Liver (tissue), 8 donors: ENCODE measurements at regions not wholly inside any gene's neighbourhood (a gene's known extent, or its start where the extent isn't known, plus 50 kb on each side); places are given as distances from the start of the nearest gene placed in this dataset.

Source experiments
- DNase-seq: peaks from one replicate; pipeline ENCODE4 v3.0.0-alpha.2; 2017; ENCODE audit warnings: low spot score
- H3K27ac ChIP-seq, 2 donors: one replicate each; pipeline ENCODE4 v1.7.0; 2013; ENCODE audit warnings: inconsistent platforms in 2 of 2, low read length in 2 of 2, control low read depth in 1 of 2, low read depth in 1 of 2, mild to moderate bottlenecking in 1 of 2
- H3K27me3 ChIP-seq, 4 donors: one replicate each; pipeline versions ENCODE4 v1.6.1 to v1.7.0; 2013; ENCODE audit warnings: low read length in 3 of 4, inconsistent platforms in 1 of 4, mild to moderate bottlenecking in 1 of 4, moderate library complexity in 1 of 4; ENCODE audit not compliant: control insufficient read depth in 4 of 4, insufficient read depth in 4 of 4
- H3K36me3 ChIP-seq, 4 donors: one replicate each; pipeline versions ENCODE4 v1.6.1 to v1.7.0; 2013; ENCODE audit warnings: low read length in 3 of 4, mild to moderate bottlenecking in 3 of 4, low read depth in 1 of 4, moderate library complexity in 1 of 4; ENCODE audit not compliant: control insufficient read depth in 4 of 4, insufficient read depth in 3 of 4
- H3K4me1 ChIP-seq, 4 donors: one replicate each; pipeline versions ENCODE4 v1.6.1 to v1.7.0; 2013; ENCODE audit warnings: low read length in 3 of 4, mild to moderate bottlenecking in 3 of 4, moderate library complexity in 1 of 4; ENCODE audit not compliant: control insufficient read depth in 4 of 4, insufficient read depth in 4 of 4
- H3K4me3 ChIP-seq, 3 donors: one replicate each; pipeline versions ENCODE4 v1.6.1 to v1.7.0; 2013; ENCODE audit warnings: low read length in 3 of 3, control low read depth in 1 of 3, low read depth in 1 of 3, mild to moderate bottlenecking in 1 of 3
- H3K9ac ChIP-seq, 2 donors: one replicate each; pipeline ENCODE4 v1.7.0; 2013; ENCODE audit warnings: low read length in 2 of 2, mild to moderate bottlenecking in 2 of 2, moderate library complexity in 2 of 2, control low read depth in 1 of 2, low read depth in 1 of 2
- H3K9me3 ChIP-seq, 4 donors: one replicate each; pipeline versions ENCODE4 v1.6.1 to v1.7.0; 2013; ENCODE audit warnings: low read length in 3 of 4; ENCODE audit not compliant: control insufficient read depth in 4 of 4
- ATF3 ChIP-seq: IDR thresholded peaks from 2 replicates; pipeline ENCODE4 v1.6.1; 2016; ENCODE audit warnings: antibody characterized with exemption
- CTCF ChIP-seq: fragments of 150-350 bp; IDR thresholded peaks from 2 replicates; pipeline ENCODE4 v1.5.1; 2017; ENCODE audit warnings: improper control_type of control experiment, low read depth, low read length; ENCODE audit not compliant: missing input control
- EGR1 ChIP-seq, 2 donors: IDR thresholded peaks; 2 replicates each; pipeline ENCODE4 v1.6.1; 2016 to 2018; ENCODE audit warnings: antibody characterized with exemption in 2 of 2, low read depth in 2 of 2
- FOXA1 ChIP-seq: IDR thresholded peaks from 2 replicates; pipeline ENCODE4 v1.6.1; 2016; ENCODE audit warnings: antibody characterized with exemption
- FOXA2 ChIP-seq: IDR thresholded peaks from 2 replicates; pipeline ENCODE4 v1.6.1; 2016; ENCODE audit warnings: antibody characterized with exemption
- GABPA ChIP-seq, 2 donors: IDR thresholded peaks in 1 of 2; conservative IDR thresholded peaks in 1 of 2; 2 replicates each; pipeline ENCODE4 v1.6.1; 2016; ENCODE audit warnings: antibody characterized with exemption in 2 of 2, mild to moderate bottlenecking in 1 of 2, moderate library complexity in 1 of 2
- HNF4A ChIP-seq, 2 donors: conservative IDR thresholded peaks; 2 replicates each; pipeline ENCODE4 v1.6.1; 2016; ENCODE audit warnings: antibody characterized with exemption in 2 of 2, mild to moderate bottlenecking in 2 of 2
- HNF4G ChIP-seq: IDR thresholded peaks from 2 replicates; pipeline ENCODE4 v1.6.1; 2016; ENCODE audit warnings: antibody characterized with exemption
- JUND ChIP-seq, 2 donors: IDR thresholded peaks; 2 replicates each; pipeline ENCODE4 v1.6.1; 2016; ENCODE audit warnings: antibody characterized with exemption in 2 of 2
- MAX ChIP-seq: IDR thresholded peaks from 2 replicates; pipeline ENCODE4 v1.6.1; 2016; ENCODE audit warnings: antibody characterized with exemption
- NR2F2 ChIP-seq: IDR thresholded peaks from 2 replicates; pipeline ENCODE4 v1.6.1; 2016; ENCODE audit warnings: antibody characterized with exemption
- RAD21 ChIP-seq, 2 donors: IDR thresholded peaks; 2 replicates each; pipeline ENCODE4 v1.6.1; 2016; ENCODE audit warnings: antibody characterized with exemption in 2 of 2, mild to moderate bottlenecking in 2 of 2
- REST ChIP-seq: IDR thresholded peaks from 2 replicates; pipeline ENCODE4 v1.6.1; 2016; ENCODE audit warnings: antibody characterized with exemption, mild to moderate bottlenecking
- RXRA ChIP-seq, 2 donors: IDR thresholded peaks; 2 replicates each; pipeline ENCODE4 v1.6.1; 2017 to 2018; ENCODE audit warnings: antibody characterized with exemption in 2 of 2, mild to moderate bottlenecking in 1 of 2
- SP1 ChIP-seq: IDR thresholded peaks from 2 replicates; pipeline ENCODE4 v1.6.1; 2018; ENCODE audit warnings: antibody characterized with exemption, mild to moderate bottlenecking
- TAF1 ChIP-seq: conservative IDR thresholded peaks from 2 replicates; pipeline ENCODE4 v1.6.1; 2016; ENCODE audit warnings: antibody characterized with exemption, mild to moderate bottlenecking
- YY1 ChIP-seq: IDR thresholded peaks from 2 replicates; pipeline ENCODE4 v1.6.1; 2016; ENCODE audit warnings: antibody characterized with exemption, mild to moderate bottlenecking
- ZBTB33 ChIP-seq: IDR thresholded peaks from 2 replicates; pipeline ENCODE4 v1.6.1; 2016; ENCODE audit warnings: antibody characterized with exemption
- WGBS: extraction: QIAGEN DNeasy Blood & Tissue Kit; methylation state at CpG from one replicate; pipeline ENCODE4 v1.1.7; 2013; 5-methylcytosine and 5-hydroxymethylcytosine counted together
- donor health status: healthy.
- donor health status: healthy.
- donor health status: healthy.
- donor health status: healthy.
- donor health status: healthy.

- Histone ChIP-seq H3K9ac (no peak overlapping the region), H3K4me1 (peaks cover 29 to 58% (median 45%) of the 10 kb centered on the region in 4 donors), H3K27me3 (no peaks in the 10 kb centered on the region), H3K27ac (peak overlapping the region; percentile 71 to 87), H3K36me3 (no peaks in the 10 kb centered on the region), H3K9me3 (no peaks in the 10 kb centered on the region), H3K4me3 (peak overlapping the region in 2 of 3 donors; percentile 25 to 30)
- DNase-seq, result peak; percentile 43
- TF ChIP-seq TAF1, result no peak
- no peak for TF ChIP-seq FOXA1
- no peak for TF ChIP-seq REST
- TF ChIP-seq ATF3, result no peak
- TF ChIP-seq MAX, result peak; percentile 90
- no peak for TF ChIP-seq GABPA (IDR thresholded peaks at IDR 0.05 in 1 of 2, conservative IDR thresholded peaks at IDR 0.05 in 1 of 2)
- no peak for TF ChIP-seq FOXA2
- TF ChIP-seq SP1, result peak; percentile 90
- peak; percentile 94 to 99 for TF ChIP-seq RXRA (IDR thresholded peaks at IDR 0.05)
- TF ChIP-seq HNF4A (conservative IDR thresholded peaks at IDR 0.05), result peak; percentile 75 to 87
- peak in 1 of 2 donors; percentile 39 for TF ChIP-seq RAD21 (IDR thresholded peaks at IDR 0.05)
- TF ChIP-seq JUND (IDR thresholded peaks at IDR 0.05), result peak in 1 of 2 donors; percentile 26
- TF ChIP-seq CTCF, result no peak
- no peak for TF ChIP-seq ZBTB33
- TF ChIP-seq HNF4G, result peak; percentile 45
- peak; percentile 97 for TF ChIP-seq NR2F2
- TF ChIP-seq EGR1 (IDR thresholded peaks at IDR 0.05; ENCODE audit: low read depth in 2 of 2), result peak; percentile 85 to 96
- peak; percentile 52 for TF ChIP-seq YY1
- WGBS, result 32% methylated on average over 7 of the region's 7 CpGs
These were observed 109.5 kb downstream of the SNX5 start for GRCh38 chr20:17859002-17859615.
